RCC 7860 (cell line): ENCODE measurements at regions not wholly inside any gene's neighbourhood (a gene's known extent, or its start where the extent isn't known, plus 50 kb on each side); places are given as distances from the start of the nearest gene placed in this dataset.

Experiments used
- DNase-seq: peaks from one replicate; pipeline ENCODE4 v3.0.0-alpha.2; 2015; ENCODE audit warnings: low spot score
- FAIRE-seq: peaks from 2 replicates; lab custom pipeline; 2012; peaks lifted over from hg19 to GRCh38; lab: Jason Lieb, UNC

GRCh38 chr6:90918361-90918760 is 331.5 kb upstream of the MAP3K7 start:
- DNase-seq (no peak), FAIRE-seq (no peak)

GRCh38 chr6:90917376-90917775 is 330.5 kb upstream of the MAP3K7 start:
- no peak for FAIRE-seq

GRCh38 chr6:90916968-90917367 is 330.1 kb upstream of the MAP3K7 start:
- FAIRE-seq: no peak
- DNase-seq: no peak

More at GRCh38 chr6:90917376-90917775, 330.5 kb upstream of the MAP3K7 start:
- DNase-seq: no peak

GRCh38 chr6:90915224-90915915 is 328.5 kb upstream of the MAP3K7 start:
- FAIRE-seq (no peak), DNase-seq (no peak)

- FAIRE-seq: no peak
Measured at GRCh38 chr6:90914312-90914711, 327.4 kb upstream of the MAP3K7 start.

GRCh38 chr6:90913266-90913960 is 326.5 kb upstream of the MAP3K7 start:
- FAIRE-seq: no peak
- DNase-seq: no peak

More at GRCh38 chr6:90914312-90914711, 327.4 kb upstream of the MAP3K7 start:
- DNase-seq: no peak

- FAIRE-seq: no peak
Measured at GRCh38 chr6:90911642-90912041, 324.8 kb upstream of the MAP3K7 start.

GRCh38 chr6:90910893-90911292 is 324.0 kb upstream of the MAP3K7 start:
- no peak for DNase-seq
- FAIRE-seq: no peak

More at GRCh38 chr6:90911642-90912041, 324.8 kb upstream of the MAP3K7 start:
- no peak for DNase-seq

- DNase-seq: no peak
- no peak for FAIRE-seq
Measured at GRCh38 chr6:90907931-90908655, 321.2 kb upstream of the MAP3K7 start.

GRCh38 chr6:90905351-90905750 is 318.5 kb upstream of the MAP3K7 start:
- no peak for FAIRE-seq
- no peak for DNase-seq

- no peak for DNase-seq
- FAIRE-seq: no peak
Measured at GRCh38 chr6:90900034-90900433, 313.2 kb upstream of the MAP3K7 start.

- DNase-seq (no peak), FAIRE-seq (no peak)
Measured at GRCh38 chr6:90898763-90899162, 311.9 kb upstream of the MAP3K7 start.

GRCh38 chr6:90896075-90896547 is 309.2 kb upstream of the MAP3K7 start:
- no peak for DNase-seq
- no peak for FAIRE-seq

- no peak for DNase-seq
- no peak for FAIRE-seq
Measured at GRCh38 chr6:90895299-90896074, 308.6 kb upstream of the MAP3K7 start.

- no peak for DNase-seq
- FAIRE-seq: no peak
Measured at GRCh38 chr6:90894285-90895130, 307.6 kb upstream of the MAP3K7 start.

- DNase-seq (no peak), FAIRE-seq (no peak)
Measured at GRCh38 chr6:90893400-90893799, 306.5 kb upstream of the MAP3K7 start.

- FAIRE-seq (no peak), DNase-seq (no peak)
Measured at GRCh38 chr6:90892271-90892670, 305.4 kb upstream of the MAP3K7 start.

GRCh38 chr6:90891355-90891754 is 304.5 kb upstream of the MAP3K7 start:
- FAIRE-seq: no peak

GRCh38 chr6:90890683-90891330 is 303.9 kb upstream of the MAP3K7 start:
- no peak for DNase-seq
- FAIRE-seq: no peak

More at GRCh38 chr6:90891355-90891754, 304.5 kb upstream of the MAP3K7 start:
- DNase-seq: no peak
